HepG2 (cell line): ENCODE measurements at regions not wholly inside any gene's neighbourhood (a gene's known extent, or its start where the extent isn't known, plus 50 kb on each side); places are given as distances from the start of the nearest gene placed in this dataset.
A peak's percentile ranks its signal among the peaks of the same experiment; 100 is the strongest.

Experiments used
- FOSL1 ChIP-seq: sonication (generic); formaldehyde crosslinking; IDR thresholded peaks from 2 replicates; pipeline ENCODE4 v1.9.0; 2021; ENCODE audit warnings: missing genetic modification reagents, borderline replicate concordance
- FOXA3 ChIP-seq: IDR thresholded peaks from 2 replicates; pipeline ENCODE4 v1.6.1; 2016; ENCODE audit warnings: missing genetic modification reagents, missing compliant biosample characterization
- GPBP1L1 ChIP-seq: sonication (generic); formaldehyde crosslinking; IDR thresholded peaks from 2 replicates; pipeline ENCODE4 v1.5.0; 2020; ENCODE audit warnings: mild to moderate bottlenecking, missing genetic modification reagents
- HNF1B ChIP-seq: sonication (generic); formaldehyde crosslinking; IDR thresholded peaks from 2 replicates; pipeline ENCODE4 v1.5.1; 2020; ENCODE audit warnings: mild to moderate bottlenecking, moderate library complexity, missing genetic modification reagents
- NR2C2 ChIP-seq: sonication (generic); formaldehyde crosslinking; IDR thresholded peaks from 2 replicates; pipeline ENCODE4 v1.4.0; 2020; ENCODE audit warnings: missing genetic modification reagents, mild to moderate bottlenecking, moderate library complexity, borderline replicate concordance
- PCBP2 ChIP-seq: fragments of 200-400 bp; formaldehyde crosslinking; optimal IDR thresholded peaks from 2 replicates; pipeline ENCODE3; 2018; ENCODE audit warnings: low read length, low read depth; ENCODE audit not compliant: poor library complexity, severe bottlenecking
- PHF20 ChIP-seq: sonication (generic); formaldehyde crosslinking; IDR thresholded peaks from 2 replicates; pipeline ENCODE4 v1.5.0; 2020; ENCODE audit warnings: mild to moderate bottlenecking, missing genetic modification reagents
- SETDB1 ChIP-seq: sonication (generic); formaldehyde crosslinking; IDR thresholded peaks from 2 replicates; pipeline ENCODE4 v1.5.1; 2020; ENCODE audit warnings: missing genetic modification reagents, mild to moderate bottlenecking, borderline replicate concordance
- TFDP1 ChIP-seq: IDR thresholded peaks from 2 replicates; pipeline ENCODE4 v1.6.1; 2016; ENCODE audit warnings: missing compliant biosample characterization, missing genetic modification reagents, borderline replicate concordance
- TRIM22 ChIP-seq: fragments of 450-650 bp; IDR thresholded peaks from 2 replicates; pipeline ENCODE4 v1.6.1; 2017
- ZHX2 ChIP-seq, 2 experiments: sonication (generic) in 1 of 2; formaldehyde crosslinking in 1 of 2; IDR thresholded peaks; 2 replicates each; pipeline versions ENCODE4 v1.6.1 to v1.9.0; 2014 to 2022; ENCODE audit warnings: antibody characterized with exemption in 1 of 2, borderline replicate concordance in 1 of 2, inconsistent platforms in 1 of 2, low read depth in 1 of 2, missing genetic modification reagents in 1 of 2
- ZNF12 ChIP-seq: sonication (generic); formaldehyde crosslinking; IDR thresholded peaks from 2 replicates; pipeline ENCODE4 v1.5.0; 2020; ENCODE audit warnings: missing genetic modification reagents
- ZNF3 ChIP-seq: IDR thresholded peaks from 2 replicates; pipeline ENCODE4 v1.7.0; 2017; ENCODE audit warnings: inconsistent platforms
- ZNF574 ChIP-seq: sonication (generic); formaldehyde crosslinking; IDR thresholded peaks from 2 replicates; pipeline ENCODE4 v1.4.0; 2020; ENCODE audit warnings: missing genetic modification reagents

GRCh38 chr5:159463590-159464321 lies 133.5 kb upstream of the IL12B start (continued):
- TF ChIP-seq ZHX2 (IDR thresholded peaks at IDR 0.05; ENCODE audit: low read depth): no peak
- no peak for TF ChIP-seq ZHX2 (CRISPR knock-in tag; IDR thresholded peaks at IDR 0.05; ENCODE audit: borderline replicate concordance)
- TF ChIP-seq PCBP2: no peak
- TF ChIP-seq HNF1B (CRISPR knock-in tag): no peak
- TF ChIP-seq NR2C2: peak; percentile 48; the same call in 1 of the 2 replicates
- no peak for TF ChIP-seq GPBP1L1 (CRISPR knock-in tag)
- no peak for TF ChIP-seq TRIM22
- no peak for TF ChIP-seq PHF20
- TF ChIP-seq ZNF3 (CRISPR knock-in tag): no peak
- peak; percentile 94 for TF ChIP-seq FOXA3 (CRISPR knock-in tag)
- no peak for TF ChIP-seq ZNF574 (CRISPR knock-in tag)
- TF ChIP-seq SETDB1 (CRISPR knock-in tag): no peak
- no peak for TF ChIP-seq ZNF12 (CRISPR knock-in tag)
- peak; percentile 97 for TF ChIP-seq FOSL1 (CRISPR knock-in tag)
- no peak for TF ChIP-seq TFDP1 (CRISPR knock-in tag)
